ENCODE measurements at regions not wholly inside any gene's neighbourhood (a gene's known extent, or its start where the extent isn't known, plus 50 kb on each side); places are given as distances from the start of the nearest gene placed in this dataset.

DNA sequence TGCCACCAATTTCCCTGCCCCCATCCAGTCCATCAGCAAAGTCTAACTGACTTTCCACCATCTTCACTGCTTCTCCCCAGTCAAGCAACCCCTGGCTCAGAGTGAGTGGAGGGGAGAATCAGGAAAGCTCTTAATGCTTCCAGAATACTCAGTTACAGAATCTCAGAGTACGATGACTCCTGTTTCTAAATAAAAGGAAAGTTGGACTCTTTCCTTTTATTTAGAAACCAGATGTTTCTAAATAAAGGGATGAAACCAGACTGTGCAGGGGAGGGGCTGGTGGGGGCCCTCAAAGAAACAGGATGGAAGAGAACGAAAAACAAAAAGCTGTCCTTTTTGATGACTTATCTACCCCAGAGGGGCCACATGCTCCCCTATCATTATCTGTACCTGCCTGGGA lies 85.2 kb upstream of the PPM1J start:
- CTCF ChIA-PET, result interaction anchor here (0.8 to 13.6 kb wide), 3 partner anchors 79 to 409 kb away, joined by 3 to 838 read pairs (median 4); partner anchors contain the start of gene PPM1J
- no peak for DNase-seq (ENCODE audit: unreplicated experiment)
- BruUV-seq (replicated peaks), result no TSS peak
- Mint-ChIP-seq H3K4me3 (ENCODE audit: unreplicated experiment) (no peak overlapping the region), H3K36me3 (ENCODE audit: insufficient read depth, unreplicated experiment) (no peaks in the 10 kb centered on the region), H3K27ac (ENCODE audit: low read depth, unreplicated experiment) (no peak overlapping the region), H3K27me3 (ENCODE audit: insufficient read depth, unreplicated experiment) (no peaks in the 10 kb centered on the region), H3K4me1 (ENCODE audit: insufficient read depth, unreplicated experiment) (no peaks in the 10 kb centered on the region), H3K9me3 (ENCODE audit: unreplicated experiment) (no peaks in the 10 kb centered on the region)
- TF ChIP-seq, protein P1, sequence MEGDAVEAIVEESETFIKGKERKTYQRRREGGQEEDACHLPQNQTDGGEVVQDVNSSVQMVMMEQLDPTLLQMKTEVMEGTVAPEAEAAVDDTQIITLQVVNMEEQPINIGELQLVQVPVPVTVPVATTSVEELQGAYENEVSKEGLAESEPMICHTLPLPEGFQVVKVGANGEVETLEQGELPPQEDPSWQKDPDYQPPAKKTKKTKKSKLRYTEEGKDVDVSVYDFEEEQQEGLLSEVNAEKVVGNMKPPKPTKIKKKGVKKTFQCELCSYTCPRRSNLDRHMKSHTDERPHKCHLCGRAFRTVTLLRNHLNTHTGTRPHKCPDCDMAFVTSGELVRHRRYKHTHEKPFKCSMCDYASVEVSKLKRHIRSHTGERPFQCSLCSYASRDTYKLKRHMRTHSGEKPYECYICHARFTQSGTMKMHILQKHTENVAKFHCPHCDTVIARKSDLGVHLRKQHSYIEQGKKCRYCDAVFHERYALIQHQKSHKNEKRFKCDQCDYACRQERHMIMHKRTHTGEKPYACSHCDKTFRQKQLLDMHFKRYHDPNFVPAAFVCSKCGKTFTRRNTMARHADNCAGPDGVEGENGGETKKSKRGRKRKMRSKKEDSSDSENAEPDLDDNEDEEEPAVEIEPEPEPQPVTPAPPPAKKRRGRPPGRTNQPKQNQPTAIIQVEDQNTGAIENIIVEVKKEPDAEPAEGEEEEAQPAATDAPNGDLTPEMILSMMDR (IDR thresholded peaks at IDR 0.05; ENCODE audit: unreplicated experiment), result no peak
- POLR2A ChIA-PET, result interaction anchor here (1.0 to 1.5 kb wide), 2 partner anchors 66 to 85 kb away, joined by 3 to 6 read pairs; partner anchors contain the start of gene PPM1J
- intact Hi-C loops (cut with micrococcal nuclease), result loop anchor here (10.0 kb wide), 1 partner anchor 275 kb away; the partner anchor contains the start of gene LRIG2

DNA sequence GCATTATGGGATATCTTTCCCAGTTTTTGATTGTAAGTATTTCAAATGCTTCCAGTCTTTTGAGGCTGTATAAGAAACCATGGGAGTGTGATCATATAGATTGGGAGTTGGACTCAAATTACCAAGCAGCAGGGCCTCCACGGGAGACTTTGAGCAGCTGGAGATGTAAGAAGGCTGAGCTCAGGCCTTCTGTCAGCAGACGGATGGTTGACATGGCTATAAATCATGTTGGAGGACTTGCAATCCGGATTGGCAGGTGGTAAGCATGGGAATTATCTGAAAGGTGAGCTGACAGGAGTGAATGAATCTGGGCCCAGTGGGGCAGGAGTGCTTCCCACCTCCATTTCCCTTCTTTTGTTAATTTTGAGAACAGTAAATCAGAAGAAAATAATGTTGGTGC lies 83.2 kb upstream of the PPM1J start:
- no peak for DNase-seq (ENCODE audit: unreplicated experiment)
- ChIA-PET CTCF (interaction anchor here (0.6 to 13.6 kb wide), 5 partner anchors 11 to 244 kb away, joined by 3 to 838 read pairs (median 5); partner anchors contain the start of gene PPM1J), POLR2A (interaction anchor here (0.9 to 1.1 kb wide), 2 partner anchors 83 to 245 kb away, joined by 3 read pairs; partner anchors contain the start of gene PPM1J)
- Mint-ChIP-seq H3K27me3 (ENCODE audit: insufficient read depth, unreplicated experiment) (no peaks in the 10 kb centered on the region), H3K9me3 (ENCODE audit: unreplicated experiment) (no peaks in the 10 kb centered on the region), H3K27ac (ENCODE audit: low read depth, unreplicated experiment) (no peak overlapping the region), H3K36me3 (ENCODE audit: insufficient read depth, unreplicated experiment) (no peaks in the 10 kb centered on the region), H3K4me3 (ENCODE audit: unreplicated experiment) (no peak overlapping the region), H3K4me1 (ENCODE audit: insufficient read depth, unreplicated experiment) (no peaks in the 10 kb centered on the region)
- intact Hi-C loops (cut with micrococcal nuclease), result no loop called here
- no TSS peak for BruUV-seq (replicated peaks)
- TF ChIP-seq, protein P1 (IDR thresholded peaks at IDR 0.05; ENCODE audit: unreplicated experiment), result no peak

DNA sequence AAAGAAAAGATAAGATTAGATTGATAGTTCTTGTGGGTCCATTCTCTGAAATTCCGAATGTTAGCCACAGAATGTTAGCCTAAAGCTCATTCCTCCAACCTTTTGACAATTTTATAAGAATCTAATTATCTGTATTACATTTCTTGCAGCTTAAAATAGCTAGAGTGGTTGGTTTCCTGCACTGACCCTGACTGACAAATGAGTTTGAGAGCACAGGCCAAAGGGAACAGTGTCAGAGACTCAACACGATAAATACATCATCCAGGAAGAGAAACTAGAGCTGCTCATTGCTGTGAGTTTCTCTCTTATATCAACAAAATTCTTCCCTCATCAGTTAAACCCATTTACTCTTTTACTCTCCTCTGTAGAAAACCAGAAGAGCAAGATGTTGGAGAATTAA lies 82.1 kb upstream of the PPM1J start:
- POLR2A ChIA-PET, result interaction anchor here (0.7 to 1.1 kb wide), 3 partner anchors 82 to 276 kb away, joined by 3 read pairs; partner anchors contain the start of genes LRIG2 and PPM1J
- Mint-ChIP-seq H3K36me3 (ENCODE audit: insufficient read depth, unreplicated experiment) (no peaks in the 10 kb centered on the region), H3K4me3 (ENCODE audit: unreplicated experiment) (no peak overlapping the region), H3K27me3 (ENCODE audit: insufficient read depth, unreplicated experiment) (no peaks in the 10 kb centered on the region), H3K4me1 (ENCODE audit: insufficient read depth, unreplicated experiment) (no peaks in the 10 kb centered on the region), H3K9me3 (ENCODE audit: unreplicated experiment) (no peaks in the 10 kb centered on the region), H3K27ac (ENCODE audit: low read depth, unreplicated experiment) (no peak overlapping the region)
- no peak for DNase-seq (ENCODE audit: unreplicated experiment)
- CTCF ChIA-PET, result interaction anchor here (0.6 to 13.6 kb wide), 7 partner anchors 12 to 605 kb away, joined by 3 to 838 read pairs (median 4); partner anchors contain the start of gene PPM1J
- intact Hi-C loops (cut with micrococcal nuclease), result no loop called here
- BruUV-seq (replicated peaks), result no TSS peak
- TF ChIP-seq, protein P1 (IDR thresholded peaks at IDR 0.05; ENCODE audit: unreplicated experiment), result no peak

DNA sequence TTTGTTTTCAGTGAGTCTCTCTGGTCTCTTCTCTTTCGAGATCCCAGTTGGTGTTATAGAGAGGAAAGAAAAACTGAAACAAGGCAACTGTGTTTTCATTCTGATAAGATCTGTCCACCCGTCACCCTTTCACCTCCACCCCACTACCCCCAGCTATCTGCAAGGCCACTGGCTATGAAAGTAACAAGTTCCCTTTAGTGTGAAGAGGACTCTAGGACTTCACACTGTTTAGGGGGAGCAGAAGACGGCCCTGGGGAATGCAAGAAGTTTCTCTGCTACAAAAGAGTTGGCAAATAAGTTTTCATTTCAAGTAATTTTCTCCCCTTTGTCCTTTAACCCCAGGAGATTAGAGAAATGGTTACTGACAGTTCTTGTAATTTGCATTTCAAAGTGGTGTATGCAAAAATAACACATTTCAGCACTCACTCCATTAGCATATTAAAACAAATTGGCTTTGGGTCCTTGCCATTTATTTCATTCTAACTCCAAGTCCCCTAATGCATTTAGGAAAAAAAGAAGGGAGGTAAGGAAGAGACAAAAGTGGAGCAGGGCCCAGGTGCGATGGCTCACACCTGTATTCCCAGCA lies 79.6 kb upstream of the PPM1J start:
- H3K4me1 Mint-ChIP-seq (ENCODE audit: insufficient read depth, unreplicated experiment), result no peaks in the 10 kb centered on the region
- no peak overlapping the region for H3K27ac Mint-ChIP-seq (ENCODE audit: low read depth, unreplicated experiment)
- H3K36me3 Mint-ChIP-seq (ENCODE audit: insufficient read depth, unreplicated experiment), result no peaks in the 10 kb centered on the region
- CTCF ChIA-PET, result interaction anchor here (0.6 to 2.5 kb wide), 4 partner anchors 9 to 79 kb away, joined by 4 to 12 read pairs (median 8); partner anchors contain the start of gene PPM1J
- TF ChIP-seq, protein P1 (IDR thresholded peaks at IDR 0.05; ENCODE audit: unreplicated experiment), result no peak
- H3K27me3 Mint-ChIP-seq (ENCODE audit: insufficient read depth, unreplicated experiment), result no peaks in the 10 kb centered on the region
- intact Hi-C loops (cut with micrococcal nuclease), result no loop called here
- no peaks in the 10 kb centered on the region for H3K9me3 Mint-ChIP-seq (ENCODE audit: unreplicated experiment)
- no peak for DNase-seq (ENCODE audit: unreplicated experiment)
- no peak overlapping the region for H3K4me3 Mint-ChIP-seq (ENCODE audit: unreplicated experiment)
- POLR2A ChIA-PET, result no interaction called here
- no TSS peak for BruUV-seq (replicated peaks)

Data from MCF 10A (cell line).